Loucy (cell line): ENCODE measurements at regions not wholly inside any gene's neighbourhood (a gene's known extent, or its start where the extent isn't known, plus 50 kb on each side); places are given as distances from the start of the nearest gene placed in this dataset.

Experiments
- H2AFZ ChIP-seq: fragments of 200-600 bp; sonication (generic); 2 replicates; pipeline ENCODE4 v1.6.0; 2016; ENCODE audit warnings: antibody characterized with exemption, mild to moderate bottlenecking, low read length, moderate library complexity
- H3F3A ChIP-seq: fragments of 200-600 bp; 2 replicates; pipeline ENCODE4 v1.6.0; 2016; ENCODE audit warnings: antibody characterized with exemption, low read depth, mild to moderate bottlenecking
- H3K27me3 ChIP-seq: fragments of 200-600 bp; sonication (generic); 2 replicates; pipeline ENCODE4 v1.6.1; 2014; ENCODE audit warnings: low read length, mild to moderate bottlenecking; ENCODE audit not compliant: insufficient read depth, poor library complexity, severe bottlenecking
- H3K36me3 ChIP-seq: fragments of 200-600 bp; sonication (generic); 2 replicates; pipeline ENCODE4 v1.6.1; 2016; ENCODE audit warnings: low read length; ENCODE audit not compliant: insufficient read depth
- H3K4me1 ChIP-seq: fragments of 200-600 bp; sonication (generic); 2 replicates; pipeline ENCODE4 v1.5.1; 2014; ENCODE audit warnings: low read length, mild to moderate bottlenecking; ENCODE audit not compliant: insufficient read depth, poor library complexity, severe bottlenecking
- H3K4me2 ChIP-seq: fragments of 200-600 bp; sonication (generic); 2 replicates; pipeline ENCODE4 v1.6.0; 2014; ENCODE audit warnings: antibody characterized with exemption, low read length, low read depth, mild to moderate bottlenecking; ENCODE audit not compliant: poor library complexity, severe bottlenecking
- H3K4me3 ChIP-seq: fragments of 200-600 bp; sonication (generic); 2 replicates; pipeline ENCODE4 v1.5.1; 2014; ENCODE audit warnings: low read length, mild to moderate bottlenecking, mixed read lengths; ENCODE audit not compliant: poor library complexity, severe bottlenecking
- H3K79me2 ChIP-seq: fragments of 200-600 bp; sonication (generic); 2 replicates; pipeline ENCODE4 v1.6.1; 2014; ENCODE audit warnings: low read length; ENCODE audit not compliant: insufficient read depth
- H3K9ac ChIP-seq: fragments of 200-600 bp; sonication (generic); 2 replicates; pipeline ENCODE4 v1.6.0; 2014; ENCODE audit warnings: mild to moderate bottlenecking, low read depth, low read length, moderate library complexity; ENCODE audit not compliant: poor library complexity, severe bottlenecking
- H3K9me2 ChIP-seq: fragments of 200-600 bp; sonication (generic); replicated peaks from 2 replicates; pipeline ENCODE4 v1.6.1; 2016; ENCODE audit warnings: low read depth, low read length, mixed read lengths
- H3K9me3 ChIP-seq: fragments of 200-600 bp; sonication (generic); 2 replicates; pipeline ENCODE4 v1.6.1; 2014; ENCODE audit warnings: mild to moderate bottlenecking, antibody characterized with exemption, low read length, low read depth; ENCODE audit not compliant: insufficient read depth
- H4K20me1 ChIP-seq: fragments of 200-600 bp; sonication (generic); 2 replicates; pipeline ENCODE4 v1.6.0; 2014; ENCODE audit warnings: antibody characterized with exemption, low read length, mild to moderate bottlenecking; ENCODE audit not compliant: insufficient read depth, poor library complexity, severe bottlenecking
- CTCF ChIP-seq: fragments of 200-600 bp; sonication (generic); conservative IDR thresholded peaks from 2 replicates; pipeline ENCODE4 v1.5.1; 2014; ENCODE audit warnings: mild to moderate bottlenecking, antibody characterized with exemption, low read length
- EZH2phosphoT487 ChIP-seq: fragments of 200-600 bp; IDR thresholded peaks from 2 replicates; pipeline ENCODE4 v1.6.1; 2018; ENCODE audit warnings: antibody characterized with exemption, mild to moderate bottlenecking, moderate library complexity, borderline replicate concordance

- Histone ChIP-seq H3K9me3 (no peaks in the 10 kb centered on the region), H3K36me3 (no peaks in the 10 kb centered on the region), H3K79me2 (no peaks in the 10 kb centered on the region), H3K27me3 (no peaks in the 10 kb centered on the region), H3K4me3 (no peak overlapping the region), H3F3A (no peaks in the 10 kb centered on the region), H4K20me1 (no peaks in the 10 kb centered on the region), H3K9me2 (no peaks in the 10 kb centered on the region), H3K4me2 (no peak overlapping the region), H3K4me1 (no peaks in the 10 kb centered on the region), H3K9ac (no peak overlapping the region), H2AFZ (no peak overlapping the region)
- TF ChIP-seq EZH2phosphoT487 (no peak), CTCF (no peak)
Measured at GRCh38 chr18:41227993-41228392, 727.0 kb upstream of the PIK3C3 start.

- no peaks in the 10 kb centered on the region for H3K9me2 ChIP-seq
- H3K79me2 ChIP-seq: no peaks in the 10 kb centered on the region
- H3K36me3 ChIP-seq: no peaks in the 10 kb centered on the region
- H3K4me2 ChIP-seq: no peak overlapping the region
- no peaks in the 10 kb centered on the region for H3K27me3 ChIP-seq
- H3K4me1 ChIP-seq: no peaks in the 10 kb centered on the region
- no peaks in the 10 kb centered on the region for H3F3A ChIP-seq
- no peak overlapping the region for H2AFZ ChIP-seq
- no peak overlapping the region for H3K9ac ChIP-seq
- TF ChIP-seq EZH2phosphoT487 (no peak), CTCF (no peak)
- H3K4me3 ChIP-seq: no peak overlapping the region
- H4K20me1 ChIP-seq: no peaks in the 10 kb centered on the region
- H3K9me3 ChIP-seq: no peaks in the 10 kb centered on the region
Measured at GRCh38 chr18:41226911-41227310, 728.1 kb upstream of the PIK3C3 start.

- no peak overlapping the region for H2AFZ ChIP-seq
- H4K20me1 ChIP-seq: no peaks in the 10 kb centered on the region
- no peaks in the 10 kb centered on the region for H3K9me3 ChIP-seq
- H3K79me2 ChIP-seq: no peaks in the 10 kb centered on the region
- H3F3A ChIP-seq: no peaks in the 10 kb centered on the region
- H3K36me3 ChIP-seq: no peaks in the 10 kb centered on the region
- H3K4me2 ChIP-seq: no peak overlapping the region
- H3K27me3 ChIP-seq: no peaks in the 10 kb centered on the region
- H3K4me3 ChIP-seq: no peak overlapping the region
- no peaks in the 10 kb centered on the region for H3K4me1 ChIP-seq
- TF ChIP-seq EZH2phosphoT487: no peak
- TF ChIP-seq CTCF: no peak
- H3K9ac ChIP-seq: no peak overlapping the region
- H3K9me2 ChIP-seq: no peaks in the 10 kb centered on the region
Measured at GRCh38 chr18:41226186-41226585, 728.8 kb upstream of the PIK3C3 start.
